VCaP (cell line): ENCODE measurements at regions not wholly inside any gene's neighbourhood (a gene's known extent, or its start where the extent isn't known, plus 50 kb on each side); places are given as distances from the start of the nearest gene placed in this dataset.
A peak's percentile ranks its signal among the peaks of the same experiment; 100 is the strongest.

Experiments used
- H3K27ac ChIP-seq: fragments of 450-650 bp; 2 replicates; pipeline ENCODE4 v1.5.1; 2017
- CTCF ChIP-seq: fragments of 450-650 bp; conservative IDR thresholded peaks from 2 replicates; pipeline ENCODE4 v1.5.1; 2017; ENCODE audit warnings: mild to moderate bottlenecking, moderate library complexity

- H3K27ac ChIP-seq = no peak overlapping the region
- no peak for TF ChIP-seq CTCF
Observed at GRCh38 chr9:95584176-95584575, 67.4 kb upstream of the PTCH1 start.

GRCh38 chr9:95581900-95582299 is 65.1 kb upstream of the PTCH1 start:
- TF ChIP-seq CTCF = no peak
- 0 out of 2 replicates have a peak overlapping the region, but pooled peaks have one; percentile 44 for H3K27ac ChIP-seq

GRCh38 chr9:95580812-95581761 is 64.3 kb upstream of the PTCH1 start:
- H3K27ac ChIP-seq = peak overlapping the region; percentile 44
- TF ChIP-seq CTCF = no peak

GRCh38 chr9:95574866-95575553 is 58.2 kb upstream of the PTCH1 start:
- no peak for TF ChIP-seq CTCF
- H3K27ac ChIP-seq = no peak overlapping the region

- H3K27ac ChIP-seq = no peak overlapping the region
- no peak for TF ChIP-seq CTCF
Observed at GRCh38 chr9:95574176-95574575, 57.4 kb upstream of the PTCH1 start.

GRCh38 chr9:95573463-95573862 is 56.7 kb upstream of the PTCH1 start:
- TF ChIP-seq CTCF = no peak
- H3K27ac ChIP-seq = no peak overlapping the region

- H3K27ac ChIP-seq = no peak overlapping the region
- no peak for TF ChIP-seq CTCF
Observed at GRCh38 chr9:95572381-95573151, 55.8 kb upstream of the PTCH1 start.
